HEK293 (cell line): ENCODE measurements at regions not wholly inside any gene's neighbourhood (a gene's known extent, or its start where the extent isn't known, plus 50 kb on each side); places are given as distances from the start of the nearest gene placed in this dataset.

Experiments used
- CTCF ChIA-PET: fragments of 350-600 bp; formaldehyde crosslinking; extraction: SDS; loops from one replicate; lab custom pipeline; 2021; ENCODE audit warnings: antibody characterized with exemption; lab: Yijun Ruan, JAX
- POLR2A ChIA-PET: fragments of 300-600 bp; formaldehyde crosslinking; extraction: SDS; loops from one replicate; lab custom pipeline; 2020; ENCODE audit warnings: antibody characterized with exemption, inconsistent platforms; lab: Yijun Ruan, JAX
- H3K27ac ChIP-seq: fragments of 200-500 bp; sonication (Bioruptor generic); 2 replicates; pipeline ENCODE4 v1.5.1; 2014; ENCODE audit warnings: low read depth, low read length, control low read depth, inconsistent platforms; ENCODE audit errors: extremely low read depth
- H3K36me3 ChIP-seq, 2 experiments: fragments of 200-500 bp in 1 of 2; sonication (Bioruptor generic) in 1 of 2; 1 replicate in 1 of 2; 2 replicates in 1 of 2; pipeline ENCODE4 v1.5.1; 2014 to 2017; ENCODE audit warnings: inconsistent platforms in 2 of 2, low read length in 2 of 2; ENCODE audit not compliant: control insufficient read depth in 2 of 2, insufficient read depth in 1 of 2
- H3K4me1 ChIP-seq: fragments of 200-500 bp; sonication (Bioruptor generic); 2 replicates; pipeline ENCODE4 v1.5.1; 2014; ENCODE audit warnings: mild to moderate bottlenecking, low read length, inconsistent platforms; ENCODE audit not compliant: control insufficient read depth, insufficient read depth
- H3K4me3 ChIP-seq: 2 replicates; pipeline ENCODE4 v1.5.1; 2011; ENCODE audit warnings: low read depth, mild to moderate bottlenecking, control low read depth, low read length, moderate library complexity
- H3K9me3 ChIP-seq: fragments of 200-500 bp; sonication (Bioruptor generic); 2 replicates; pipeline ENCODE4 v1.5.1; 2014; ENCODE audit warnings: low read depth, low read length, inconsistent platforms; ENCODE audit not compliant: control insufficient read depth, insufficient read depth
- HOXD13 ChIP-seq: sonication (generic); formaldehyde crosslinking; IDR thresholded peaks from 2 replicates; pipeline ENCODE4 v1.8.0; 2022; ENCODE audit warnings: missing genetic modification reagents, borderline replicate concordance
- MYNN ChIP-seq: fragments of 450-650 bp; formaldehyde crosslinking; IDR thresholded peaks from 2 replicates; pipeline ENCODE4 v1.5.1; 2016; ENCODE audit warnings: missing biosample characterization, missing genetic modification characterization, borderline replicate concordance
- PRDM10 ChIP-seq: fragments of 450-650 bp; formaldehyde crosslinking; IDR thresholded peaks from 2 replicates; pipeline ENCODE4 v1.5.1; 2016; ENCODE audit warnings: missing biosample characterization, missing genetic modification characterization
- ZBTB11 ChIP-seq: fragments of 450-650 bp; formaldehyde crosslinking; conservative IDR thresholded peaks from 2 replicates; pipeline ENCODE4 v1.5.1; 2016; ENCODE audit warnings: low read depth, missing biosample characterization, missing genetic modification characterization
- ZBTB8A ChIP-seq: fragments of 450-650 bp; formaldehyde crosslinking; IDR thresholded peaks from 2 replicates; pipeline ENCODE4 v1.5.1; 2016; ENCODE audit warnings: missing biosample characterization, missing genetic modification characterization
- ZEB2 ChIP-seq: fragments of 450-650 bp; formaldehyde crosslinking; IDR thresholded peaks from 2 replicates; pipeline ENCODE4 v1.5.1; 2016; ENCODE audit warnings: missing biosample characterization, missing genetic modification characterization
- ZIC2 ChIP-seq: fragments of 450-650 bp; formaldehyde crosslinking; IDR thresholded peaks from 2 replicates; pipeline ENCODE4 v1.5.1; 2016; ENCODE audit warnings: missing biosample characterization, missing genetic modification characterization
- ZNF354C ChIP-seq: fragments of 450-650 bp; formaldehyde crosslinking; IDR thresholded peaks from 2 replicates; pipeline ENCODE4 v1.5.1; 2016; ENCODE audit warnings: missing biosample characterization, missing genetic modification characterization, low read depth, borderline replicate concordance
- ZNF585B ChIP-seq: fragments of 450-650 bp; formaldehyde crosslinking; IDR thresholded peaks from 2 replicates; pipeline ENCODE4 v1.5.1; 2016; ENCODE audit warnings: missing biosample characterization, missing genetic modification characterization
- ZNF664 ChIP-seq: fragments of 450-650 bp; formaldehyde crosslinking; IDR thresholded peaks from 2 replicates; pipeline ENCODE4 v1.5.1; 2016; ENCODE audit warnings: missing biosample characterization, missing genetic modification characterization
- ZNF792 ChIP-seq: fragments of 450-650 bp; formaldehyde crosslinking; IDR thresholded peaks from 2 replicates; pipeline ENCODE4 v1.5.1; 2016; ENCODE audit warnings: missing biosample characterization, missing genetic modification characterization
- TF ChIP-seq, protein P1 (sequence below): fragments of 450-650 bp; formaldehyde crosslinking; IDR thresholded peaks from 2 replicates; pipeline ENCODE4 v1.5.1; 2017; ENCODE audit warnings: missing biosample characterization, missing genetic modification characterization
- TF ChIP-seq, protein P2 (sequence below): fragments of 450-650 bp; formaldehyde crosslinking; IDR thresholded peaks from 2 replicates; pipeline ENCODE4 v1.5.1; 2016; ENCODE audit warnings: missing biosample characterization, missing genetic modification characterization, borderline replicate concordance

DNA sequence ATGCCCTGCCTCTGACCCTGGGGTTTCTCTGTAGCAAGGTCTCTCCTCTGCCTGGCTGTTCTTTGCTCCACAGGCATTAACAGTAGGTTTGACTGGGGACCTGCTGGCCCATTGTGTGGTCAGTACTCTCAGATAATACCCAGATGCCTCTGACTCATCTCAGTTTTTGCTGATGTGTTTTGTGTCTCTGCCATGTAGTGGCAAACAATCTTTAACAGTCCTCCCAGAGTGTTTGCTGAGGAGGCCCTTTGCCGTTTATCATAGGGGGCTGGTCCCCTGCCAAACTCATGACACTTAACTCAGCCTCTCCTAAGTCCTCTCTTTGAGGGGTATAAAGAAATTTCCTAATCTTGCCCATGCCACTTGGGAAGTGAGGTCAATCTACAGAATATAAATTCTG is 793.7 kb upstream of the FANCL start (continued):
- TF ChIP-seq, protein P1, sequence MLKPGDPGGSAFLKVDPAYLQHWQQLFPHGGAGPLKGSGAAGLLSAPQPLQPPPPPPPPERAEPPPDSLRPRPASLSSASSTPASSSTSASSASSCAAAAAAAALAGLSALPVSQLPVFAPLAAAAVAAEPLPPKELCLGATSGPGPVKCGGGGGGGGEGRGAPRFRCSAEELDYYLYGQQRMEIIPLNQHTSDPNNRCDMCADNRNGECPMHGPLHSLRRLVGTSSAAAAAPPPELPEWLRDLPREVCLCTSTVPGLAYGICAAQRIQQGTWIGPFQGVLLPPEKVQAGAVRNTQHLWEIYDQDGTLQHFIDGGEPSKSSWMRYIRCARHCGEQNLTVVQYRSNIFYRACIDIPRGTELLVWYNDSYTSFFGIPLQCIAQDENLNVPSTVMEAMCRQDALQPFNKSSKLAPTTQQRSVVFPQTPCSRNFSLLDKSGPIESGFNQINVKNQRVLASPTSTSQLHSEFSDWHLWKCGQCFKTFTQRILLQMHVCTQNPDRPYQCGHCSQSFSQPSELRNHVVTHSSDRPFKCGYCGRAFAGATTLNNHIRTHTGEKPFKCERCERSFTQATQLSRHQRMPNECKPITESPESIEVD, result no peak
- TF ChIP-seq ZEB2 (tag by site-specific recombination) (no peak), ZNF585B (tag by site-specific recombination) (no peak), ZNF664 (no peak), ZIC2 (tag by site-specific recombination) (no peak), ZBTB8A (tag by site-specific recombination) (no peak), ZNF354C (tag by site-specific recombination) (no peak), HOXD13 (CRISPR knock-in tag) (no peak)
- TF ChIP-seq, protein P2, sequence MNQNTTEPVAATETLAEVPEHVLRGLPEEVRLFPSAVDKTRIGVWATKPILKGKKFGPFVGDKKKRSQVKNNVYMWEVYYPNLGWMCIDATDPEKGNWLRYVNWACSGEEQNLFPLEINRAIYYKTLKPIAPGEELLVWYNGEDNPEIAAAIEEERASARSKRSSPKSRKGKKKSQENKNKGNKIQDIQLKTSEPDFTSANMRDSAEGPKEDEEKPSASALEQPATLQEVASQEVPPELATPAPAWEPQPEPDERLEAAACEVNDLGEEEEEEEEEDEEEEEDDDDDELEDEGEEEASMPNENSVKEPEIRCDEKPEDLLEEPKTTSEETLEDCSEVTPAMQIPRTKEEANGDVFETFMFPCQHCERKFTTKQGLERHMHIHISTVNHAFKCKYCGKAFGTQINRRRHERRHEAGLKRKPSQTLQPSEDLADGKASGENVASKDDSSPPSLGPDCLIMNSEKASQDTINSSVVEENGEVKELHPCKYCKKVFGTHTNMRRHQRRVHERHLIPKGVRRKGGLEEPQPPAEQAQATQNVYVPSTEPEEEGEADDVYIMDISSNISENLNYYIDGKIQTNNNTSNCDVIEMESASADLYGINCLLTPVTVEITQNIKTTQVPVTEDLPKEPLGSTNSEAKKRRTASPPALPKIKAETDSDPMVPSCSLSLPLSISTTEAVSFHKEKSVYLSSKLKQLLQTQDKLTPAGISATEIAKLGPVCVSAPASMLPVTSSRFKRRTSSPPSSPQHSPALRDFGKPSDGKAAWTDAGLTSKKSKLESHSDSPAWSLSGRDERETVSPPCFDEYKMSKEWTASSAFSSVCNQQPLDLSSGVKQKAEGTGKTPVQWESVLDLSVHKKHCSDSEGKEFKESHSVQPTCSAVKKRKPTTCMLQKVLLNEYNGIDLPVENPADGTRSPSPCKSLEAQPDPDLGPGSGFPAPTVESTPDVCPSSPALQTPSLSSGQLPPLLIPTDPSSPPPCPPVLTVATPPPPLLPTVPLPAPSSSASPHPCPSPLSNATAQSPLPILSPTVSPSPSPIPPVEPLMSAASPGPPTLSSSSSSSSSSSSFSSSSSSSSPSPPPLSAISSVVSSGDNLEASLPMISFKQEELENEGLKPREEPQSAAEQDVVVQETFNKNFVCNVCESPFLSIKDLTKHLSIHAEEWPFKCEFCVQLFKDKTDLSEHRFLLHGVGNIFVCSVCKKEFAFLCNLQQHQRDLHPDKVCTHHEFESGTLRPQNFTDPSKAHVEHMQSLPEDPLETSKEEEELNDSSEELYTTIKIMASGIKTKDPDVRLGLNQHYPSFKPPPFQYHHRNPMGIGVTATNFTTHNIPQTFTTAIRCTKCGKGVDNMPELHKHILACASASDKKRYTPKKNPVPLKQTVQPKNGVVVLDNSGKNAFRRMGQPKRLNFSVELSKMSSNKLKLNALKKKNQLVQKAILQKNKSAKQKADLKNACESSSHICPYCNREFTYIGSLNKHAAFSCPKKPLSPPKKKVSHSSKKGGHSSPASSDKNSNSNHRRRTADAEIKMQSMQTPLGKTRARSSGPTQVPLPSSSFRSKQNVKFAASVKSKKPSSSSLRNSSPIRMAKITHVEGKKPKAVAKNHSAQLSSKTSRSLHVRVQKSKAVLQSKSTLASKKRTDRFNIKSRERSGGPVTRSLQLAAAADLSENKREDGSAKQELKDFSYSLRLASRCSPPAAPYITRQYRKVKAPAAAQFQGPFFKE, result no peak

DNA sequence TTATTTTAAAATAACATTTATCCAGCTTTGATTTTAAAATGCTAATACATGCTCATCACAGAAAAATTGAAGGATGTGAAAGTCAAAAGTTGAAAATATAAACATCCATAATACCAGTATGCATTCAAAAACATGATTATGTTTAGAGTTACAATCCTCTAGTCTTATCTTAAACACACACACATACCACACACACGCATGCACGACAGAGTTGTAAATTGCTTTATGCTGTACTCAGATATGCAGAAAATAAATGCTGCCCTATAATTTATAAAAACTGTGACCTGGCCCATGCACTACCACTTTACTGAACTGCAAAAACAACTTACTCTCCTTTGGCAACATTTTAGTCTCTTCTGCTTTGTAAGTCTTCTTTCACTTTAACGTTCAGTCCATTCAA is 793.0 kb upstream of the FANCL start:
- Histone ChIP-seq H3K4me1 (peaks cover 10% of the 10 kb centered on the region), H3K4me3 (no peak overlapping the region), H3K27ac (no peak overlapping the region), H3K9me3 (no peaks in the 10 kb centered on the region), H3K36me3 (no peaks in the 10 kb centered on the region)
- CTCF ChIA-PET, result interaction anchor here (0.7 to 4.0 kb wide), 2 partner anchors 9 to 22 kb away, joined by 4 to 26 read pairs; no protein-coding TSS in a partner anchor
- POLR2A ChIA-PET, result no interaction called here
- TF ChIP-seq ZBTB11, result no peak
- no peak for TF ChIP-seq MYNN (tag by site-specific recombination)
- TF ChIP-seq PRDM10 (tag by site-specific recombination), result no peak
- TF ChIP-seq ZNF792 (tag by site-specific recombination), result no peak
